Common myeloid progenitor, CD34-positive (primary cell): ENCODE measurements at regions not wholly inside any gene's neighbourhood (a gene's known extent, or its start where the extent isn't known, plus 50 kb on each side); places are given as distances from the start of the nearest gene placed in this dataset.

ENCODE experiments used
- CTCF ChIA-PET: fragments of 350-600 bp; sonication (Branson Sonifier 250); formaldehyde crosslinking; loops from one replicate; lab custom pipeline; 2021; ENCODE audit warnings: antibody characterized with exemption; lab: Charles Lee
- POLR2A ChIA-PET: fragments of 350-600 bp; sonication (Branson Sonifier 250); formaldehyde crosslinking; loops from one replicate; lab custom pipeline; 2021; ENCODE audit warnings: antibody characterized with exemption; lab: Charles Lee
- DNase-seq, 3 donors: peaks; one replicate each; pipeline versions ENCODE4 v3.0.0 to v3.0.0-alpha.2; 2013
- H3K27ac ChIP-seq, 2 experiments: 1 replicate in 1 of 2; 2 replicates in 1 of 2; pipeline ENCODE4 v1.7.0; 2013; ENCODE audit warnings: inconsistent platforms in 2 of 2, low read length in 2 of 2, mild to moderate bottlenecking in 2 of 2, low read depth in 1 of 2, moderate library complexity in 1 of 2; ENCODE audit not compliant: severe bottlenecking in 2 of 2, insufficient read depth in 1 of 2, poor library complexity in 1 of 2
- H3K27me3 ChIP-seq, 5 experiments: replicated peaks in 2 of 5; 1 replicate in 3 of 5; 2 replicates in 2 of 5; pipeline versions ENCODE4 v1.6.1 to v1.7.0; 2013; ENCODE audit warnings: low read length in 4 of 5, mild to moderate bottlenecking in 2 of 5, moderate library complexity in 2 of 5, inconsistent platforms in 1 of 5; ENCODE audit not compliant: insufficient read depth in 5 of 5, control insufficient read depth in 4 of 5
- H3K36me3 ChIP-seq, 4 experiments: 1 replicate in 2 of 4; 2 replicates in 2 of 4; pipeline versions ENCODE4 v1.6.1 to v1.7.0; 2013; ENCODE audit warnings: low read length in 3 of 4, control low read depth in 1 of 4, mild to moderate bottlenecking in 1 of 4; ENCODE audit not compliant: control insufficient read depth in 4 of 4, insufficient read depth in 4 of 4
- H3K4me1 ChIP-seq, 4 experiments: 1 replicate in 3 of 4; 2 replicates in 1 of 4; pipeline versions ENCODE4 v1.6.1 to v1.7.1; 2013; ENCODE audit warnings: low read length in 3 of 4, mild to moderate bottlenecking in 3 of 4, control low read depth in 1 of 4, inconsistent platforms in 1 of 4, moderate library complexity in 1 of 4; ENCODE audit not compliant: control insufficient read depth in 4 of 4, insufficient read depth in 4 of 4; ENCODE audit errors: control extremely low read depth in 1 of 4
- H3K4me3 ChIP-seq, 7 experiments: 1 replicate in 4 of 7; 2 replicates in 3 of 7; pipeline versions ENCODE4 v1.5.1 to v1.7.0; 2013; ENCODE audit warnings: mild to moderate bottlenecking in 7 of 7, low read length in 6 of 7, moderate library complexity in 6 of 7, inconsistent platforms in 2 of 7, low read depth in 2 of 7, control low read depth in 1 of 7; ENCODE audit not compliant: insufficient read depth in 4 of 7, control insufficient read depth in 1 of 7; ENCODE audit errors: extremely low read depth in 1 of 7
- H3K9me3 ChIP-seq, 5 experiments: 1 replicate in 4 of 5; 2 replicates in 1 of 5; pipeline versions ENCODE4 v1.6.1 to v1.7.1; 2013; ENCODE audit warnings: low read length in 4 of 5, mild to moderate bottlenecking in 2 of 5, inconsistent platforms in 1 of 5, low read depth in 1 of 5, moderate library complexity in 1 of 5; ENCODE audit not compliant: control insufficient read depth in 4 of 5, insufficient read depth in 2 of 5; ENCODE audit errors: control extremely low read depth in 1 of 5
- WGBS: methylation state at CpG from one replicate; pipeline ENCODE4 v1.1.5; 2013; ENCODE audit not compliant: insufficient coverage; 5-methylcytosine and 5-hydroxymethylcytosine counted together

DNA sequence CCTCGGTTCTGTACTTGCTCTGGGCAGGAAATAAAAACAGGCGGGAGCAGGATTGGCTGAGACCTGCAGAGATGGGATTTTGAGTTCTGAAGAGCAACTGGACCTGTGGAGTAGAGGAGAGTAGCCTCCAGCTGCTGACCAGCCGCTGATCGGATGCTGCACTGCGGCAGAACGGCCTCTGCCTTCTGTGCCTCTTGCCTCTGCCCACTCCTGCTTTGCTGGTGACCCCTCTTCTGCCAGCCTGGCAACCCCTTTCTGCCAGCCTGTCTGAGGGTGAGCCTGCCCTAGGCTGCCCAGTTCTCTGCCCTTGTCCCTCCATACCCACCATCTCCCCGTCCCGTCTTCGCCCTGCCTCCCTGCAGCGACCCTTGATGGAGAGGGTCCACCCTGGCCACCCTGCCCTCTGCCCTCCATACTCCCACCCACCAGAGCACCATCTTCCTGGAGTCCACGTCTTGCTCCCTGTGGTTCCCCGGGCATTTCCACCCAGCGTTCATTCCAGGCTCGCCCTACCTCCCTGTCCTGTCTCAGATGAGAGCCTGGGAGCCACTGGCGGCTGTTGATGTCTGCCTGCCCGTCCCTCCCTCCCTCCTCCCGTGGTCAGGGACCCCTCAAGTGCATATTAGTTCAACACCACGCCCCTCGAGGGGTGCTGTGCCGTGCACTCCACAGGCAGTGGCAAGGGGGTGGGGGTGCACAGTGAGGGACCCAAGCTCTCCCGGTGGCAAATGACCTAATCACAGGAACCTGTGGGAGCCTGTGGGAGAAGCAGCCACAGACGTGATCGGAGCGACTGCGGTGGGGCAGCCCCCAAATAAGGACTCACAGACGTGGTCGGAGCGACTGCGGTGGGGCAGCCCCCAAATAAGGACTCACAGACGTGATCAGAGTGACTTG, 863.3 kb downstream of the TBC1D22A start:
- no peaks in the 10 kb centered on the region for H3K4me1 ChIP-seq
- no peak overlapping the region for H3K4me3 ChIP-seq
- POLR2A ChIA-PET, result no interaction called here
- no peak for DNase-seq
- no peaks in the 10 kb centered on the region for H3K36me3 ChIP-seq
- CTCF ChIA-PET, result no interaction called here
- peaks cover 0 to 3% (median 0%) of the 10 kb centered on the region in 5 experiments for H3K9me3 ChIP-seq
- peaks cover 0 to 11% (median 0%) of the 10 kb centered on the region in 5 experiments for H3K27me3 ChIP-seq
- H3K27ac ChIP-seq, result no peak overlapping the region
- WGBS, result 88% methylated on average over 29 of the region's 30 CpGs

DNA sequence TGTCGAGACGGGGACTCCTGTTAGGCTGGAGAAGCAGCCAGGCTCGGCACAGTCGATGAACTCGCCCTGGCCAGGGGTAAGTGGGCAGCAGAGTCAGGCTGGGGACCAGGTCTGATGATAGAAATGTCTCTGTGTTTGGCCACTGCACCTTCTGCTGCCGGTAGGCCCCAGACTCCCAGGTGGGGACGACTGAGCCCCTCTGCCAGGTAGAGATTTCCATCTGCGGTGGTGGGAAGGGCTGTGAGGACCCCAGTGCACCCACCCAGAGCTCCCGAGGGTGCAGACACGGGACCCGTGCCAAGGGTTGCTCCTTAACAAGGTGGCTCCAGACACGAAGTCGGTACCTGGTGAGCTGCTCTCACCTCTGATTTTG, 862.5 kb downstream of the TBC1D22A start:
- ChIA-PET POLR2A (no interaction called here), CTCF (no interaction called here)
- H3K4me1 ChIP-seq, result no peaks in the 10 kb centered on the region
- no peak overlapping the region for H3K4me3 ChIP-seq
- H3K36me3 ChIP-seq, result no peaks in the 10 kb centered on the region
- peaks cover 0 to 12% (median 0%) of the 10 kb centered on the region in 5 experiments for H3K27me3 ChIP-seq
- 97% methylated on average over 10 of the region's 13 CpGs for WGBS
- DNase-seq, result no peak
- H3K9me3 ChIP-seq, result peaks cover 0 to 3% (median 0%) of the 10 kb centered on the region in 5 experiments
- H3K27ac ChIP-seq, result no peak overlapping the region

DNA sequence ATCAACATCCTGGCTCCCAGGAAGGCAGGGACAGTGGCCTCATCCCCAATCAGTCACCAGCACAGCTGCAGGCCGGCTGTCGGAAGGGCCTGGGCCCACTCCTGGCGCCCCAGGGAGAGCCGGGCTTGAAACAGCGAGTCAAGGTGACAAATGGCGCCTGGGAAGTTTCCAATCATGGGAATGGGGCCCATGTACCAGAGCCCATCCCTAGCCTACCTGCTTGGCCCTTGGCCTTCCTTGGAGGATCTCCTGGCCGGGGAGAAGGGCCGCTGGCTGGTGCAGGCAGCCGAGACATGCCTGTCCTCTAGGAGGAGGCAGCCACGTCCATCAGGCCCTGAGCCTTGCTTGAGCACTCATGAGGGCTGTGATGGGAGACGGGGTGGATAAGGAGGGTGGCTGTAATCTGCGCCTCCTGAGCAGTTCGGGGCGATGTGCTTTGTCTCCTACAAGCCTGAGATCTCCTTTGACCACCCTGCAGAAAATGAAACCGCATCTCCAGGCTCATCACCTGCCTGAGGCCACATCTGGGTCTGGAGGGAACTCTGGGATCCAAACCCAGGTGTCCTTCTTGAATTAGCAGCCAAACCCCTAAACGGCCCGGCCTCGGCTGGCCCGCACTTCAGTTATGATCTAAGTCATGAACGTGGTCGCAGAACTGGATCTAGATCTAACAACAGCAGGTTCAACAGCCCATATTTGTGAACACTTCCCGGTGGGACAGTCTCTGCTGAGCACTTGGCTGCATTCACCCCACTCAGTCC, 862.0 kb downstream of the TBC1D22A start:
- Histone ChIP-seq H3K27me3 (peaks cover 0 to 17% (median 0%) of the 10 kb centered on the region in 5 experiments), H3K27ac (no peak overlapping the region), H3K36me3 (no peaks in the 10 kb centered on the region), H3K9me3 (peaks cover 0 to 3% (median 0%) of the 10 kb centered on the region in 5 experiments), H3K4me3 (no peak overlapping the region), H3K4me1 (no peaks in the 10 kb centered on the region)
- ChIA-PET CTCF (no interaction called here), POLR2A (no interaction called here)
- 95% methylated on average over 22 of the region's 22 CpGs for WGBS
- DNase-seq, result no peak

DNA sequence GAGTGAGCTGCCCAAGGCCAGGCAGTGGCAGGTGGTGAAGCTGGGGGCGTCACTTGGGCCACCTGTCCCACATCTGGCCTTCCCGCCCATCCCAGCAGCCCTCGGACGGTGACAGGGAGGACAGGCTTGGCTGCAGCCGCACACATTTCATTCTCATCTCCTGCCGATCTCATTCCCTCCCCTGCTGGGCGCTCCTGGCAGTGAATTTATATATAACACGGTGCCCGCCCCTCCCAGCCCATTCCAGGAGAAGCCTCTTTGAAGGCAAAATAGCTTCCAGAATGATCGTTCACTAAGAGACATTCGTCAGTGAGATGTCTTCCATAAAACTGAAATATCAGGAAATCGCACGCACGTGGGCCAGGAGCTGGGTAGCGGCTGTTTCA, 861.3 kb downstream of the TBC1D22A start:
- no peak for DNase-seq
- ChIA-PET CTCF (no interaction called here), POLR2A (no interaction called here)
- Histone ChIP-seq H3K36me3 (no peaks in the 10 kb centered on the region), H3K4me1 (no peaks in the 10 kb centered on the region), H3K27ac (no peak overlapping the region), H3K9me3 (peaks cover 0 to 3% (median 0%) of the 10 kb centered on the region in 5 experiments), H3K4me3 (no peak overlapping the region), H3K27me3 (peaks cover 0 to 19% (median 0%) of the 10 kb centered on the region in 5 experiments)
- WGBS, result 90% methylated on average over 15 of the region's 15 CpGs

DNA sequence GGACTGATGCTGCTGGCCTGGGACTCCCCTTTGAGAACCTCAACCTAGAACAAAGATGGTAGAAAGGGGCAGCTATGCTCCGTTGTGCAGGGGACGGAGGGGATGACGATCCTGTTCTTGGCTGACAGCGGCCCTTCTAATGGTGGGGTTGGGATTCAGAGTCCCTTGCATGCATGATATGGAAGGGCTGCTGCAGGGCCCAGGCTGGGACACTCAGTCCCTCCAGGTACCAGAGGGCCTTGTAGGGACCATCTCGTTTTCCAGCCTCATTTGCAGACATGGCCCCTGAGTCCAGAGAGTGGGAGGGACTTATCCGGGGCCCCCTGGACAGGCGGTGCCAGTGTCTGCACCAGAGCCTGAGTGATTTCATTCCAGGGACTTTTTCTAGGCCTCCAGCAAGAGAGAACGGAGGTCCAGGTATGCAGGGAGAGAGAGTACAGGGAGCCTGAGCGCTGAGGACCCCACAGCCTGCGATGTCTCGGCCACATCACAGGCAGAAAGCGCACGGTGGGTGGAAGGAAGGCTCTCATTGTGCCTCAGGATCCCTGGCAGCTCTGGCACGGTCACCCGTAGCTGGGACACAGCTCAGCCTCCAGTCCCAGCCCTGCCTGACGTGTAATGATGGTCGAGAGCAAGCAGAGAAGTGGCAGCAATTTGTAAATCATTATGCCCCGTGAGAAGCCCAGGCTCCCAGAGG, 860.8 kb downstream of the TBC1D22A start:
- peaks cover 0 to 24% (median 0%) of the 10 kb centered on the region in 5 experiments for H3K27me3 ChIP-seq
- H3K4me1 ChIP-seq, result no peaks in the 10 kb centered on the region
- H3K4me3 ChIP-seq, result no peak overlapping the region
- CTCF ChIA-PET, result no interaction called here
- POLR2A ChIA-PET, result interaction anchor here (0.6 kb wide), 1 partner anchor 1125 kb away, joined by 3 read pairs; no protein-coding TSS in a partner anchor
- 90% methylated on average over 14 of the region's 18 CpGs for WGBS
- DNase-seq, result no peak
- no peaks in the 10 kb centered on the region for H3K36me3 ChIP-seq
- H3K27ac ChIP-seq, result no peak overlapping the region
- H3K9me3 ChIP-seq, result no peaks in the 10 kb centered on the region

DNA sequence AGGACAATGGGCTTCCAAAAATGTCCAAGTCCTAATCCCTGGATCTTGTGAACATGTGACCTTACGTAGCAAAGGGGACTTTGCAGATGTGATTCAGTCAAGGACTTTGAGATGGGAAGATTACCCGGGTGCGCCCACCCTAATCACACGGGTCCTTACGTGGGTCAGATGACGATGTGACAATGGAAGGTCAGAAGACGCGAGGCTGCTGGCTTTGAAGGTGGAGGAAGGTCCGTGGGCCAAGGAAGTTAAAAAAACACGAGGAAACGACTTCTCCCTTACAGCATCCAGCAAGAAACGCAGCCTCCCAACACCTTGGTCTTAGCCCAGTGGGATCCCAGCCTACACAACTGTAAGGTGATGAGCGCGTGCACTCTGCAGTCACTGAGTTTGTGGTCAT, 860.1 kb downstream of the TBC1D22A start:
- H3K4me1 ChIP-seq, result no peaks in the 10 kb centered on the region
- 92% methylated on average over 11 of the region's 14 CpGs for WGBS
- no peak for DNase-seq
- ChIA-PET CTCF (no interaction called here), POLR2A (no interaction called here)
- no peak overlapping the region for H3K4me3 ChIP-seq
- H3K36me3 ChIP-seq, result no peaks in the 10 kb centered on the region
- H3K9me3 ChIP-seq, result no peaks in the 10 kb centered on the region
- peaks cover 0 to 27% (median under 1%) of the 10 kb centered on the region in 5 experiments for H3K27me3 ChIP-seq
- H3K27ac ChIP-seq, result no peak overlapping the region
